ENCODE measurements at regions not wholly inside any gene's neighbourhood (a gene's known extent, or its start where the extent isn't known, plus 50 kb on each side); places are given as distances from the start of the nearest gene placed in this dataset.

DNA sequence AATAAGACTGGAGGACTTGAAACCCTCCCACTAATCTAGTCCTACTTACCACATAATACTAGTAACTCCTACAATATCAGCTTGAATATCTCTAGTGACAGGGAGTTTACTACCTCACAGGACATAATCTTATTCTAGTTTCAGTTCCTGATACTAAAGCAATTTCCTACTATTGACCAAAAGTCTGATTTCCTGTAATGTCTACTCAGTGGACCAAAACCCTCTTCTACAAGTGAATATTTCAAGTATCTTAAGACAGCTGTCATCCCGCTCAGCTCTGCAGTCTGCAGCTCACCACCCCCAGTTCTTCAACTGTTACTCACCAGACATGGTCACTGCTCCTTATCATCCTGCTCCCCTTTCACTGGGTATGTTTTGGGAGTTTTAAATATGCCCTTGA, 70.8 kb upstream of the TMCC3 start:
- no peak overlapping the region for H3K4me3 ChIP-seq (ENCODE audit: low read length)
- H3F3A ChIP-seq (ENCODE audit: insufficient read depth, low read length, poor library complexity, severe bottlenecking), result no peaks in the 10 kb centered on the region
- TF ChIP-seq TAF1 (IDR thresholded peaks at IDR 0.05; ENCODE audit: low read depth), result no peak
- TF ChIP-seq SMC3 (conservative IDR thresholded peaks at IDR 0.05; ENCODE audit: poor library complexity), result no peak
- no peak for TF ChIP-seq MXI1 (conservative IDR thresholded peaks at IDR 0.05; ENCODE audit: poor library complexity, severe bottlenecking)
- TF ChIP-seq POLR2AphosphoS5 (IDR thresholded peaks at IDR 0.05), result no peak
- no peak for TF ChIP-seq EP300 (conservative IDR thresholded peaks at IDR 0.05; ENCODE audit: poor library complexity, severe bottlenecking)
- TF ChIP-seq, protein P1, sequence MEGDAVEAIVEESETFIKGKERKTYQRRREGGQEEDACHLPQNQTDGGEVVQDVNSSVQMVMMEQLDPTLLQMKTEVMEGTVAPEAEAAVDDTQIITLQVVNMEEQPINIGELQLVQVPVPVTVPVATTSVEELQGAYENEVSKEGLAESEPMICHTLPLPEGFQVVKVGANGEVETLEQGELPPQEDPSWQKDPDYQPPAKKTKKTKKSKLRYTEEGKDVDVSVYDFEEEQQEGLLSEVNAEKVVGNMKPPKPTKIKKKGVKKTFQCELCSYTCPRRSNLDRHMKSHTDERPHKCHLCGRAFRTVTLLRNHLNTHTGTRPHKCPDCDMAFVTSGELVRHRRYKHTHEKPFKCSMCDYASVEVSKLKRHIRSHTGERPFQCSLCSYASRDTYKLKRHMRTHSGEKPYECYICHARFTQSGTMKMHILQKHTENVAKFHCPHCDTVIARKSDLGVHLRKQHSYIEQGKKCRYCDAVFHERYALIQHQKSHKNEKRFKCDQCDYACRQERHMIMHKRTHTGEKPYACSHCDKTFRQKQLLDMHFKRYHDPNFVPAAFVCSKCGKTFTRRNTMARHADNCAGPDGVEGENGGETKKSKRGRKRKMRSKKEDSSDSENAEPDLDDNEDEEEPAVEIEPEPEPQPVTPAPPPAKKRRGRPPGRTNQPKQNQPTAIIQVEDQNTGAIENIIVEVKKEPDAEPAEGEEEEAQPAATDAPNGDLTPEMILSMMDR (IDR thresholded peaks at IDR 0.05; ENCODE audit: poor library complexity, severe bottlenecking), result no peak
- TF ChIP-seq RAD21 (conservative IDR thresholded peaks at IDR 0.05), result no peak
- TF ChIP-seq EZH2 (IDR thresholded peaks at IDR 0.05; ENCODE audit: borderline replicate concordance, insufficient read depth, low read length, poor library complexity, severe bottlenecking), result no peak
- TF ChIP-seq, protein P2, sequence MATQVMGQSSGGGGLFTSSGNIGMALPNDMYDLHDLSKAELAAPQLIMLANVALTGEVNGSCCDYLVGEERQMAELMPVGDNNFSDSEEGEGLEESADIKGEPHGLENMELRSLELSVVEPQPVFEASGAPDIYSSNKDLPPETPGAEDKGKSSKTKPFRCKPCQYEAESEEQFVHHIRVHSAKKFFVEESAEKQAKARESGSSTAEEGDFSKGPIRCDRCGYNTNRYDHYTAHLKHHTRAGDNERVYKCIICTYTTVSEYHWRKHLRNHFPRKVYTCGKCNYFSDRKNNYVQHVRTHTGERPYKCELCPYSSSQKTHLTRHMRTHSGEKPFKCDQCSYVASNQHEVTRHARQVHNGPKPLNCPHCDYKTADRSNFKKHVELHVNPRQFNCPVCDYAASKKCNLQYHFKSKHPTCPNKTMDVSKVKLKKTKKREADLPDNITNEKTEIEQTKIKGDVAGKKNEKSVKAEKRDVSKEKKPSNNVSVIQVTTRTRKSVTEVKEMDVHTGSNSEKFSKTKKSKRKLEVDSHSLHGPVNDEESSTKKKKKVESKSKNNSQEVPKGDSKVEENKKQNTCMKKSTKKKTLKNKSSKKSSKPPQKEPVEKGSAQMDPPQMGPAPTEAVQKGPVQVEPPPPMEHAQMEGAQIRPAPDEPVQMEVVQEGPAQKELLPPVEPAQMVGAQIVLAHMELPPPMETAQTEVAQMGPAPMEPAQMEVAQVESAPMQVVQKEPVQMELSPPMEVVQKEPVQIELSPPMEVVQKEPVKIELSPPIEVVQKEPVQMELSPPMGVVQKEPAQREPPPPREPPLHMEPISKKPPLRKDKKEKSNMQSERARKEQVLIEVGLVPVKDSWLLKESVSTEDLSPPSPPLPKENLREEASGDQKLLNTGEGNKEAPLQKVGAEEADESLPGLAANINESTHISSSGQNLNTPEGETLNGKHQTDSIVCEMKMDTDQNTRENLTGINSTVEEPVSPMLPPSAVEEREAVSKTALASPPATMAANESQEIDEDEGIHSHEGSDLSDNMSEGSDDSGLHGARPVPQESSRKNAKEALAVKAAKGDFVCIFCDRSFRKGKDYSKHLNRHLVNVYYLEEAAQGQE (IDR thresholded peaks at IDR 0.05; ENCODE audit: borderline replicate concordance), result no peak

DNA sequence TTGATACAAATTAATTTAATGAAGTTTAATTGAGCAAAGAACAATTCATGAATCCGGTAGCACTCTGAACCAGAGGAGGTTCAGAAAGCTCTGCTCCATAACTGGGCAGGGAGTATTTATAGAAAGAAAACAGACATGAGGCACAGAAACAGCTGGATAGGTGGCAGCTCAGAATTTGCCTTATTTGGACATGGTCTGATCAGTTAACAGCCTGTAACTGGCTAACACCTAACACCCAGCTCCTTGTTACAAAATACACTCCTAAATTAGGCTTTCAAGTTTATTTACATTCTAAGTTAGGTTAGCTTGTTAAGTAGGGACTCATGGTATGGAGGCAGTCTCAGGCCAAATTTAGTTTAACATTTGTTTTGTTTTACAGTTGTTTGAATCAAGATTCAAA, 67.8 kb upstream of the TMCC3 start:
- Histone ChIP-seq H4K20me1 (ENCODE audit: insufficient read depth) (no peaks in the 10 kb centered on the region), H2AFZ (ENCODE audit: low read depth, low read length) (no peak overlapping the region), H3K27me3 (ENCODE audit: insufficient read depth, low read depth, low read length) (no peaks in the 10 kb centered on the region), H3K9me3 (ENCODE audit: low read length) (no peaks in the 10 kb centered on the region), H3K27ac (ENCODE audit: low read length) (no peak overlapping the region), H3K36me3 (ENCODE audit: insufficient read depth, low read length) (no peaks in the 10 kb centered on the region), H3K4me2 (ENCODE audit: low read length) (no peak overlapping the region), H3F3A (ENCODE audit: insufficient read depth, low read length, poor library complexity, severe bottlenecking) (no peaks in the 10 kb centered on the region), H3K79me2 (replicated peaks; ENCODE audit: insufficient read depth, low read length) (no peaks in the 10 kb centered on the region), H3K9me2 (ENCODE audit: insufficient read depth, low read length) (no peaks in the 10 kb centered on the region), H3K9ac (ENCODE audit: low read length) (no peak overlapping the region), H3K4me3 (ENCODE audit: low read length) (no peak overlapping the region)
- no peak for TF ChIP-seq POLR2AphosphoS5 (IDR thresholded peaks at IDR 0.05)
- TF ChIP-seq EZH2 (IDR thresholded peaks at IDR 0.05; ENCODE audit: borderline replicate concordance, insufficient read depth, low read length, poor library complexity, severe bottlenecking), result no peak
- TF ChIP-seq MXI1 (conservative IDR thresholded peaks at IDR 0.05; ENCODE audit: poor library complexity, severe bottlenecking), result no peak
- TF ChIP-seq EP300 (conservative IDR thresholded peaks at IDR 0.05; ENCODE audit: poor library complexity, severe bottlenecking), result no peak
- no peak for TF ChIP-seq SMC3 (conservative IDR thresholded peaks at IDR 0.05; ENCODE audit: poor library complexity)
- TF ChIP-seq, protein P1 (IDR thresholded peaks at IDR 0.05; ENCODE audit: poor library complexity, severe bottlenecking), result no peak
- no peak for TF ChIP-seq TAF1 (IDR thresholded peaks at IDR 0.05; ENCODE audit: low read depth)
- no peak for TF ChIP-seq RAD21 (conservative IDR thresholded peaks at IDR 0.05)
- TF ChIP-seq, protein P2 (IDR thresholded peaks at IDR 0.05; ENCODE audit: borderline replicate concordance), result no peak

More for the DNA sequence above, 70.8 kb upstream of the TMCC3 start:
- Histone ChIP-seq H3K9ac (ENCODE audit: low read length) (no peak overlapping the region), H3K9me2 (ENCODE audit: insufficient read depth, low read length) (no peaks in the 10 kb centered on the region), H2AFZ (ENCODE audit: low read depth, low read length) (no peak overlapping the region), H3K9me3 (ENCODE audit: low read length) (no peaks in the 10 kb centered on the region), H3K27me3 (ENCODE audit: insufficient read depth, low read depth, low read length) (no peaks in the 10 kb centered on the region), H4K20me1 (ENCODE audit: insufficient read depth) (no peaks in the 10 kb centered on the region), H3K27ac (ENCODE audit: low read length) (no peak overlapping the region), H3K4me2 (ENCODE audit: low read length) (no peak overlapping the region), H3K79me2 (replicated peaks; ENCODE audit: insufficient read depth, low read length) (no peaks in the 10 kb centered on the region), H3K36me3 (ENCODE audit: insufficient read depth, low read length) (no peaks in the 10 kb centered on the region)
